H9 (cell line): ENCODE measurements at regions not wholly inside any gene's neighbourhood (a gene's known extent, or its start where the extent isn't known, plus 50 kb on each side); places are given as distances from the start of the nearest gene placed in this dataset.

Experiments used
- DNase-seq: peaks from one replicate; pipeline ENCODE4 v3.0.0-alpha.2; 2017
- H2AFZ ChIP-seq: one replicate; pipeline ENCODE4 v1.6.1; 2013; ENCODE audit warnings: mild to moderate bottlenecking, low read length, control low read depth, moderate library complexity
- H2AK5ac ChIP-seq: 2 replicates; pipeline ENCODE4 v1.6.1; 2013; ENCODE audit warnings: low read length, control low read depth, mixed read lengths; ENCODE audit not compliant: insufficient read length
- H2BK120ac ChIP-seq: one replicate; pipeline ENCODE4 v1.6.1; 2013; ENCODE audit warnings: low read depth, mild to moderate bottlenecking, low read length, control low read depth, inconsistent platforms; ENCODE audit not compliant: poor library complexity, severe bottlenecking
- H2BK12ac ChIP-seq: 2 replicates; pipeline ENCODE4 v1.6.1; 2013; ENCODE audit warnings: low read length, control low read depth, mixed read lengths, low read depth; ENCODE audit not compliant: insufficient read length
- H2BK15ac ChIP-seq: 2 replicates; pipeline ENCODE4 v1.6.1; 2013; ENCODE audit warnings: low read depth, low read length, control low read depth
- H2BK20ac ChIP-seq: one replicate; pipeline ENCODE4 v1.6.1; 2013; ENCODE audit warnings: low read depth, mild to moderate bottlenecking, low read length, control low read depth, inconsistent platforms; ENCODE audit not compliant: poor library complexity, severe bottlenecking
- H2BK5ac ChIP-seq: 2 replicates; pipeline ENCODE4 v1.6.1; 2013; ENCODE audit warnings: low read length, control low read depth, mixed read lengths; ENCODE audit not compliant: insufficient read length
- H3K14ac ChIP-seq: 2 replicates; pipeline ENCODE4 v1.6.1; 2013; ENCODE audit warnings: low read length, control low read depth; ENCODE audit not compliant: insufficient read depth
- H3K18ac ChIP-seq: 2 replicates; pipeline ENCODE4 v1.6.1; 2013; ENCODE audit warnings: low read depth, mild to moderate bottlenecking, mixed read lengths, low read length, control low read depth; ENCODE audit not compliant: insufficient read length
- H3K23ac ChIP-seq: 2 replicates; pipeline ENCODE4 v1.6.1; 2013; ENCODE audit warnings: low read length, control low read depth, mixed read lengths, low read depth; ENCODE audit not compliant: insufficient read length
- H3K23me2 ChIP-seq: 2 replicates; pipeline ENCODE4 v1.6.1; 2013; ENCODE audit warnings: low read depth, mild to moderate bottlenecking, mixed read lengths, low read length, control low read depth; ENCODE audit not compliant: insufficient read length, poor library complexity, severe bottlenecking
- H3K27ac ChIP-seq: 2 replicates; pipeline ENCODE4 v1.5.1; 2013; ENCODE audit warnings: low read length, control low read depth, mixed read lengths, low read depth; ENCODE audit not compliant: insufficient read length
- H3K27me3 ChIP-seq: 2 replicates; pipeline ENCODE4 v1.6.1; 2013; ENCODE audit warnings: low read length, control low read depth, inconsistent platforms; ENCODE audit not compliant: insufficient read depth
- H3K4ac ChIP-seq: 2 replicates; pipeline ENCODE4 v1.6.1; 2013; ENCODE audit warnings: low read depth, mild to moderate bottlenecking, control low read depth, inconsistent platforms, low read length, moderate library complexity
- H3K4me1 ChIP-seq: 2 replicates; pipeline ENCODE4 v1.6.1; 2013; ENCODE audit warnings: low read length, control low read depth, inconsistent platforms; ENCODE audit not compliant: insufficient read depth
- H3K4me2 ChIP-seq: 2 replicates; pipeline ENCODE4 v1.6.1; 2013; ENCODE audit warnings: low read length, control low read depth, mixed read lengths; ENCODE audit not compliant: insufficient read length, insufficient read depth
- H3K56ac ChIP-seq: 2 replicates; pipeline ENCODE4 v1.6.1; 2013; ENCODE audit warnings: low read depth, mild to moderate bottlenecking, mixed read lengths, low read length, control low read depth; ENCODE audit not compliant: insufficient read length
- H3K79me1 ChIP-seq: 2 replicates; pipeline ENCODE4 v1.6.1; 2013; ENCODE audit warnings: low read depth, mild to moderate bottlenecking, moderate library complexity, low read length, control low read depth, inconsistent platforms; ENCODE audit not compliant: insufficient read depth, poor library complexity, severe bottlenecking
- H3K79me2 ChIP-seq: 2 replicates; pipeline ENCODE4 v1.6.1; 2013; ENCODE audit warnings: low read length, control low read depth, inconsistent platforms; ENCODE audit not compliant: insufficient read depth
- H3K9ac ChIP-seq: 2 replicates; pipeline ENCODE4 v1.6.1; 2013; ENCODE audit warnings: low read length, control low read depth, mixed read lengths; ENCODE audit not compliant: insufficient read length; ENCODE audit errors: extremely low read depth
- H3K9me3 ChIP-seq: one replicate; pipeline ENCODE4 v1.6.1; 2013; ENCODE audit warnings: low read depth, low read length, inconsistent platforms; ENCODE audit not compliant: control insufficient read depth
- H3T11ph ChIP-seq: one replicate; pipeline ENCODE4 v1.6.1; 2013; ENCODE audit warnings: mild to moderate bottlenecking, low read length, control low read depth, inconsistent platforms
- H4K20me1 ChIP-seq: one replicate; pipeline ENCODE4 v1.6.1; 2013; ENCODE audit not compliant: control insufficient read depth, insufficient read length, insufficient read depth
- H4K5ac ChIP-seq: 2 replicates; pipeline ENCODE4 v1.6.1; 2013; ENCODE audit warnings: low read depth, mild to moderate bottlenecking, mixed read lengths, low read length, control low read depth; ENCODE audit not compliant: insufficient read length
- H4K8ac ChIP-seq: replicated peaks from 2 replicates; pipeline ENCODE4 v1.6.1; 2013; ENCODE audit warnings: low read length, control low read depth, mixed read lengths, low read depth; ENCODE audit not compliant: insufficient read length
- H4K91ac ChIP-seq: 2 replicates; pipeline ENCODE4 v1.6.1; 2013; ENCODE audit warnings: low read depth, mild to moderate bottlenecking, moderate library complexity, mixed read lengths, low read length, control low read depth; ENCODE audit not compliant: insufficient read length
- H3K27ac Mint-ChIP-seq, 3 experiments: 2 replicates in 2 of 3; 3 replicates in 1 of 3; pipeline ENCODE4 v1.8.0; 2020 to 2021; ENCODE audit warnings: mixed read lengths in 3 of 3, mild to moderate bottlenecking in 1 of 3, moderate library complexity in 1 of 3
- H3K27me3 Mint-ChIP-seq: 2 replicates; pipeline ENCODE4 v1.8.0; 2021; ENCODE audit warnings: low read depth, mild to moderate bottlenecking, moderate library complexity, mixed read lengths
- H3K36me3 Mint-ChIP-seq, 3 experiments: 2 replicates in 2 of 3; 3 replicates in 1 of 3; pipeline ENCODE4 v1.8.0; 2020 to 2021; ENCODE audit warnings: low read depth in 3 of 3, mixed read lengths in 3 of 3; ENCODE audit not compliant: insufficient read depth in 1 of 3
- H3K4me1 Mint-ChIP-seq, 2 experiments: 2 replicates each; pipeline ENCODE4 v1.8.0; 2020; ENCODE audit warnings: mixed read lengths in 2 of 2
- H3K4me3 Mint-ChIP-seq, 2 experiments: 2 replicates in 1 of 2; 3 replicates in 1 of 2; pipeline ENCODE4 v1.8.0; 2020 to 2021; ENCODE audit warnings: mild to moderate bottlenecking in 2 of 2, mixed read lengths in 2 of 2, moderate library complexity in 1 of 2
- H3K9me3 Mint-ChIP-seq, 2 experiments: 2 replicates in 1 of 2; 3 replicates in 1 of 2; pipeline ENCODE4 v1.8.0; 2020; ENCODE audit warnings: mild to moderate bottlenecking in 2 of 2, mixed read lengths in 2 of 2, moderate library complexity in 1 of 2
- WGBS: extraction: QIAGEN DNeasy Blood & Tissue Kit; methylation state at CpG from one replicate; pipeline ENCODE4 v1.1.7; 2013; ENCODE audit warnings: missing lambda C conversion rate, low lambda C conversion rate, mixed read lengths; ENCODE audit not compliant: insufficient read length; ENCODE audit errors: extremely low coverage; 5-methylcytosine and 5-hydroxymethylcytosine counted together
- TF ChIP-seq, protein P1 (sequence below): fragments of 200-600 bp; sonication (generic); conservative IDR thresholded peaks from 3 replicates; pipeline ENCODE4 v1.8.0; 2021; ENCODE audit warnings: antibody characterized with exemption, mild to moderate bottlenecking

- no peak overlapping the region for H3K56ac ChIP-seq
- no peak overlapping the region for H3K4me2 ChIP-seq
- TF ChIP-seq, protein P1, sequence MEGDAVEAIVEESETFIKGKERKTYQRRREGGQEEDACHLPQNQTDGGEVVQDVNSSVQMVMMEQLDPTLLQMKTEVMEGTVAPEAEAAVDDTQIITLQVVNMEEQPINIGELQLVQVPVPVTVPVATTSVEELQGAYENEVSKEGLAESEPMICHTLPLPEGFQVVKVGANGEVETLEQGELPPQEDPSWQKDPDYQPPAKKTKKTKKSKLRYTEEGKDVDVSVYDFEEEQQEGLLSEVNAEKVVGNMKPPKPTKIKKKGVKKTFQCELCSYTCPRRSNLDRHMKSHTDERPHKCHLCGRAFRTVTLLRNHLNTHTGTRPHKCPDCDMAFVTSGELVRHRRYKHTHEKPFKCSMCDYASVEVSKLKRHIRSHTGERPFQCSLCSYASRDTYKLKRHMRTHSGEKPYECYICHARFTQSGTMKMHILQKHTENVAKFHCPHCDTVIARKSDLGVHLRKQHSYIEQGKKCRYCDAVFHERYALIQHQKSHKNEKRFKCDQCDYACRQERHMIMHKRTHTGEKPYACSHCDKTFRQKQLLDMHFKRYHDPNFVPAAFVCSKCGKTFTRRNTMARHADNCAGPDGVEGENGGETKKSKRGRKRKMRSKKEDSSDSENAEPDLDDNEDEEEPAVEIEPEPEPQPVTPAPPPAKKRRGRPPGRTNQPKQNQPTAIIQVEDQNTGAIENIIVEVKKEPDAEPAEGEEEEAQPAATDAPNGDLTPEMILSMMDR: no peak
- no peaks in the 10 kb centered on the region for H3K23me2 ChIP-seq
- H3K27me3 ChIP-seq: no peaks in the 10 kb centered on the region
- no peaks in the 10 kb centered on the region for H4K20me1 ChIP-seq
- no peaks in the 10 kb centered on the region for H3K9me3 Mint-ChIP-seq
- no peak overlapping the region for H3K4ac ChIP-seq
- H3K4me3 Mint-ChIP-seq: no peak overlapping the region
- H2BK120ac ChIP-seq: no peak overlapping the region
- WGBS: no CpG with 5 or more reads among the region's 3 CpGs
- H3K4me1 Mint-ChIP-seq: peaks cover 22 to 29% of the 10 kb centered on the region in 2 experiments
- no peak overlapping the region for H3K9ac ChIP-seq
- H2AK5ac ChIP-seq: no peak overlapping the region
- H3T11ph ChIP-seq: no peak overlapping the region
- H3K79me2 ChIP-seq: no peaks in the 10 kb centered on the region
- no peak for DNase-seq
- no peaks in the 10 kb centered on the region; a peak in 1 of 7 replicates for H3K36me3 Mint-ChIP-seq
- H3K9me3 ChIP-seq: no peaks in the 10 kb centered on the region
- no peak overlapping the region for H4K5ac ChIP-seq
- H2AFZ ChIP-seq: no peak overlapping the region
- H3K27ac ChIP-seq: no peak overlapping the region
- H3K18ac ChIP-seq: no peak overlapping the region
- H3K23ac ChIP-seq: no peak overlapping the region
- no peak overlapping the region for H3K14ac ChIP-seq
- no peak overlapping the region for H3K27ac Mint-ChIP-seq
- peaks cover 19% of the 10 kb centered on the region; the same call in 1 of the 2 replicates for H3K4me1 ChIP-seq
- no peaks in the 10 kb centered on the region for H3K79me1 ChIP-seq
- H2BK5ac ChIP-seq: no peak overlapping the region
- no peak overlapping the region for H2BK20ac ChIP-seq
- H3K27me3 Mint-ChIP-seq: no peaks in the 10 kb centered on the region
- H2BK12ac ChIP-seq: no peak overlapping the region
- no peak overlapping the region for H4K8ac ChIP-seq
- no peak overlapping the region for H2BK15ac ChIP-seq
- H4K91ac ChIP-seq: no peak overlapping the region
Observed at GRCh38 chr9:89996773-89997172, 392.0 kb downstream of the GADD45G start.
